Mucosa of descending colon (tissue), 3 donors: ENCODE measurements at regions not wholly inside any gene's neighbourhood (a gene's known extent, or its start where the extent isn't known, plus 50 kb on each side); places are given as distances from the start of the nearest gene placed in this dataset.
A peak's percentile ranks its signal among the peaks of the same experiment; 100 is the strongest.

Experiments used
- ATAC-seq: fragments of 200-7000 bp; cut with Tn5 transposase; one replicate; pipeline ENCODE4 v1.9.1; 2020; ENCODE audit warnings: mild to moderate bottlenecking, moderate library complexity
- DNase-seq, 3 donors: peaks; one replicate each; pipeline ENCODE4 v3.0.0-alpha.2; 2020
- H3K36me3 ChIP-seq: fragments of 200-600 bp; one replicate; pipeline ENCODE4 v1.8.0; 2021; ENCODE audit warnings: low read depth, mild to moderate bottlenecking
- H3K4me1 ChIP-seq: fragments of 200-600 bp; one replicate; pipeline ENCODE4 v1.8.0; 2021; ENCODE audit warnings: low read depth, mild to moderate bottlenecking
- H3K4me3 ChIP-seq: fragments of 200-600 bp; one replicate; pipeline ENCODE4 v1.8.0; 2021; ENCODE audit warnings: mild to moderate bottlenecking
- H3K9me3 ChIP-seq: fragments of 200-600 bp; one replicate; pipeline ENCODE4 v1.8.0; 2021; ENCODE audit warnings: mild to moderate bottlenecking
- CTCF ChIP-seq: fragments of 200-600 bp; IDR thresholded peaks from one replicate; pipeline ENCODE4 v1.8.0; 2022; ENCODE audit warnings: antibody characterized with exemption, mild to moderate bottlenecking
- intact Hi-C, 2 donors: fragments of 100-400 bp; cut with DNase I in 1 of 2; cut with micrococcal nuclease in 1 of 2; formaldehyde crosslinking; loops; one replicate each; pipeline versions ENCODE4 v1.11.0 to v1.11.1; 2022; cut with DNase I, micrococcal nuclease
- donor health status: DM: no; HTN: no; CAD: no; lungs with moderate emphysema.
- donor health status: DM: no; HTN: no; CAD: no.
- donor health status: DM: no; HTN: yes; CAD: no.

- ATAC-seq, result no peak
- TF ChIP-seq CTCF, result no peak
- no peaks in the 10 kb centered on the region for H3K36me3 ChIP-seq
- DNase-seq, result no peak
- intact Hi-C loops, result no loop called here
- no peaks in the 10 kb centered on the region for H3K4me1 ChIP-seq
- H3K4me3 ChIP-seq, result no peak overlapping the region
- H3K9me3 ChIP-seq, result no peaks in the 10 kb centered on the region
Measured at GRCh38 chr2:188092734-188093133, 198.9 kb upstream of the GULP1 start.

GRCh38 chr2:188096910-188097309, 194.8 kb upstream of the GULP1 start:
- Histone ChIP-seq H3K4me1 (no peaks in the 10 kb centered on the region), H3K36me3 (no peaks in the 10 kb centered on the region), H3K9me3 (no peaks in the 10 kb centered on the region), H3K4me3 (no peak overlapping the region)
- DNase-seq (no peak), ATAC-seq (no peak)
- TF ChIP-seq CTCF, result no peak
- intact Hi-C loops, result no loop called here

- no peak for DNase-seq
- Histone ChIP-seq H3K9me3 (no peaks in the 10 kb centered on the region), H3K36me3 (no peaks in the 10 kb centered on the region), H3K4me3 (no peak overlapping the region), H3K4me1 (no peaks in the 10 kb centered on the region)
- no peak for TF ChIP-seq CTCF
- intact Hi-C loops, result no loop called here
- peak; percentile 12 for ATAC-seq
Measured at GRCh38 chr2:188102881-188103280, 188.8 kb upstream of the GULP1 start.

- intact Hi-C loops, result no loop called here
Measured at GRCh38 chr2:188114014-188114413, 177.7 kb upstream of the GULP1 start.

GRCh38 chr2:188117706-188118105, 174.0 kb upstream of the GULP1 start:
- TF ChIP-seq CTCF, result no peak
- intact Hi-C loops, result no loop called here
- Histone ChIP-seq H3K4me3 (no peak overlapping the region), H3K9me3 (no peaks in the 10 kb centered on the region), H3K4me1 (no peaks in the 10 kb centered on the region), H3K36me3 (no peaks in the 10 kb centered on the region)
- ATAC-seq, result no peak
- DNase-seq, result no peak

More at GRCh38 chr2:188114014-188114413, 177.7 kb upstream of the GULP1 start:
- Histone ChIP-seq H3K4me3 (no peak overlapping the region), H3K36me3 (no peaks in the 10 kb centered on the region), H3K4me1 (no peaks in the 10 kb centered on the region), H3K9me3 (no peaks in the 10 kb centered on the region)
- ATAC-seq (no peak), DNase-seq (no peak)
- no peak for TF ChIP-seq CTCF

GRCh38 chr2:188118431-188118830, 173.2 kb upstream of the GULP1 start:
- no peak for TF ChIP-seq CTCF
- Histone ChIP-seq H3K36me3 (no peaks in the 10 kb centered on the region), H3K4me3 (no peak overlapping the region), H3K9me3 (no peaks in the 10 kb centered on the region), H3K4me1 (no peaks in the 10 kb centered on the region)
- no peak for DNase-seq
- ATAC-seq, result no peak
- intact Hi-C loops, result no loop called here
